ENCODE measurements at regions not wholly inside any gene's neighbourhood (a gene's known extent, or its start where the extent isn't known, plus 50 kb on each side); places are given as distances from the start of the nearest gene placed in this dataset.

DNA sequence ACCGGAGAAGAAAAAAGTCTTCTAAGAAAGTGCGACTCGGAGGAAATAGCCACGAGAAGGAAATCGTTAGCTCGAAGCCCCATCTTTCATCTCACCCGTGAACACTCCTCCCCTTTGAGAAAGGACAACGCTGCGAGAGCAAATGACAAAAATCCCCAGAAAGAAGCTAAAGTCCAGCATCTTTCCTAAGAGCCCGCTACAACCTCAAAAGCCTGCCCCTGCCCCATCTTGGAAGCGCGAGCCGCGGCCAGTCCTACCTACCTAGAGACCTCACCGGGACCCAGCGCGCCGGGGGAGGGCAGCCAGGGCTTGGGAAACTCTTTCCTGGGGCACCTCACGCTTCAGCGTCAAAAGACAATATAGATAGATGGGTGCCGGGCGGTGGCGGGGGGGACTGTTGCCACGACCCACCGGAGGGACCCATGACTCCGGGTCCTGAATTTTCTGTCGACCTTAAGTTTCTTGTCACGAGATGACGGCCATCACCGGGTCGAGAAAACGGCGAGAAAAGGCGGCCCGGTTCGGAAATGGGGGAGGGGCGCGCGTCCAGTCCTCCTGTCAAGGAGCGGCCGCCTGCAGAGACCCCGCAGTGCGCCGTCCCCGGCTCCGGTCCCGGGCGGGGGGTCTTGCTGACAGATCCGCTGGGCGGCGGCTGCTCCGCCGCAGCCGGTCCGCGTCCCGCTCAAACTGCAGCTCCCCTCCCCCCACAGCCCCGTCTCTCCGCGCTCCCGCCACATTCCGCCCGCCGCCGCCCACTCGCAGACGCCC is 65.9 kb downstream of the KCNRG start:
- Histone ChIP-seq H3K36me3 (ENCODE audit: insufficient read depth, low read depth, low read length) (no peaks in the 10 kb centered on the region), H3K27me3 (ENCODE audit: insufficient read depth, low read length) (peaks cover 22% of the 10 kb centered on the region), H3K9ac (ENCODE audit: low read depth, low read length) (peak overlapping the region; percentile 88), H3K9me3 (ENCODE audit: insufficient read depth, low read depth, low read length) (no peaks in the 10 kb centered on the region), H3K27ac (ENCODE audit: low read length) (peak overlapping the region; percentile 55), H3K4me3 (ENCODE audit: low read length) (peak overlapping the region; percentile 86), H3K4me1 (ENCODE audit: insufficient read depth, low read length) (peaks cover 19% of the 10 kb centered on the region; the same call in 1 of the 2 replicates)

DNA sequence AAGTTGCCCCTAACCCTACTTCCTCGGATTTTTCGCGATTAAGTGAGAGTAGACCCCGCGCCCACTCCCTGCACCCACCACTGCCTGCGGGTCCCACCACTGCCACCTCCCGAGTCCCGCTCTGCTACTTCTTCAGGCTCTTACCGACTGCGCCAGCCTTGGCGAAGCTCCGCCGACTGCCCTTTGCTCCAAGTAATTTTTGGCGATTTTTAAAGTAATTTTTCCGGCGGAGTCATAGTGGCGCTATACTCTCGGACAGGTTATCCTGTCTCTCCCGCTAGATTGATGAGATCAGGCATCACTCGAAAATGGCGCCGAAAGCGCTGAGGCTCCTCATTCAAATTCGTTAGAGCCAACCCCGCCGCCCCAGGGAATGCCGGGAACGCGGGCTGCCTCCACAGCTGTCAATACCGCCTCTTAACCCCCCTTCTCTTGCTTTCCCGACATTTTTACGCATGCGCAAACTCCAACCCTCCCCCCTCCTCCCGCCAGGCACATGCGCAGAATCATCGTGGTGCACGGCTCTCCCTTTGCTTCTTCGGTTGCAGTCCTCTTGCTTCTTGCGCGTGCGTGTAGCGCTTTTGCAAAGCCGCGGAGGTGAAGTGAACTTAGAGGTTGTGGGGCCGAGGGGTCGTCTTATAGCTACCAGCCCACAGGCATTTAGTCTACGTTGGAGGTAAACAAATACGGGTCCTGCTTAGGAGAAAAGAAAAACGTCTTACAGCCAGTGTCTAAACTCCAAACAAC is 66.6 kb downstream of the KCNRG start:
- Histone ChIP-seq H3K4me3 (ENCODE audit: low read length) (peak overlapping the region; percentile 86), H3K36me3 (ENCODE audit: insufficient read depth, low read depth, low read length) (no peaks in the 10 kb centered on the region), H3K27ac (ENCODE audit: low read length) (peak overlapping the region; percentile 55), H3K4me1 (ENCODE audit: insufficient read depth, low read length) (peaks cover 19% of the 10 kb centered on the region; the same call in 1 of the 2 replicates), H3K9ac (ENCODE audit: low read depth, low read length) (peak overlapping the region; percentile 88), H3K27me3 (ENCODE audit: insufficient read depth, low read length) (peaks cover 22% of the 10 kb centered on the region), H3K9me3 (ENCODE audit: insufficient read depth, low read depth, low read length) (no peaks in the 10 kb centered on the region)

DNA sequence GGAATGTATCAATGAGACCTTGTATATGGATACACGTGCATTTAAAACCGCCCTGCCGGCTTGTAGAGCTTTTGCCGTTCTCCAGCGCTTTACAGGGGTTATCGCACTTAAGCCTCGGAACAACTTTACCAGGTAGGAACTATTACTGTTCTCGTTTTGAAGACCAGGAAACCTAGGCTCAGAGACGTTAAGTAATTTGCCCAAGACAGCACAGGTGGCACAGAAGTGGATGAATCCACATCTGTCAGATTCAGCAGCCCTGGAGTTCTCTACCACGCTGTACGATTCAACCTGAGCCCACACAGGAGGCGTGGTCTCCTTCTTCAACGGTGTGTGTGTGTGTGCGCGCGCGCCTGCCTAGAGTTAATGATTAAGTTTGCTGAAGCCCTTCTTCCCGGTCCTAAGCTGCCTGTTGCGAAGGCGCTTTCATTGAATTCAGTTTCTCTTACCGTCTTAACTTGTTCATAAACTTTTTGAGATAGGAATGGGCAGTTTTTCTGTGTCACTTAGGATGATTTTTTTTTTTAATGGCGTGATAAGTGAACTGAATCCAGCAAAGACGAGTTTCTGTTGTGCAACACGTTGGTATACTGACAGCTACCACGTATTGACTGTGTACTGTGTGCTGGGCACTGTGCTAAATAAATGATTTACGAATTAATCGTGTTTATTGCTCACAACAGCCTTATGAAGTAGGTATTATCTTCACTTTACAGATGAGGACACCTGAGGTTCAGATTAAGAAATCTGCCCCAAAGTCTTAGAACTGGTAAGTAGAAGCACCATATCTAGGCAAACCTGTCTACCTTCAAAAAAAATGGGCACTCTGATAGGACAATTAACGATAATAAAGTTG is 67.4 kb downstream of the KCNRG start:
- Histone ChIP-seq H3K27ac (ENCODE audit: low read length) (no peak overlapping the region), H3K36me3 (ENCODE audit: insufficient read depth, low read depth, low read length) (no peaks in the 10 kb centered on the region), H3K9ac (ENCODE audit: low read depth, low read length) (peak overlapping the region; percentile 75; the same call in 1 of the 2 replicates), H3K27me3 (ENCODE audit: insufficient read depth, low read length) (peaks cover 22% of the 10 kb centered on the region), H3K4me1 (ENCODE audit: insufficient read depth, low read length) (peaks cover 19% of the 10 kb centered on the region; the same call in 1 of the 2 replicates), H3K4me3 (ENCODE audit: low read length) (peak overlapping the region; percentile 86), H3K9me3 (ENCODE audit: insufficient read depth, low read depth, low read length) (no peaks in the 10 kb centered on the region)

DNA sequence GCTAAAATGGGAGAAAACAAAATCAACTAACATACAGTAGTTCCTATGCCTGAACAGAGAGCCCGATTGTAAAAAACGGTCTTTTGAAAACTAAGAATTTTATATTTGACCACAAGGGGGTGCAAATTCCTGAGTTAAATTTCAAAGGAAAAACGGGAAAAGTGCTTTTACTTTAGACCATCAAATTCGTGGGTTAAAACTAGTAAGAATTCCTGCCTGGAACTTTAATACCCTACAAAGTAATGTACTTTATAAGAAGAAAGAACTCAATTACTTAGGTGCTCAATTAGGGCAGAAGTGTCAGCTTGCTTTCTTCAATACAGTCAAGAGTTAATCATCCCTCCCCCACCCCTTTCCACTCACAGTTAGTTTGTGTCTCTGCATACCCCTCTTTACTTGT is 69.8 kb downstream of the KCNRG start:
- H3K36me3 ChIP-seq (ENCODE audit: insufficient read depth, low read depth, low read length) = no peaks in the 10 kb centered on the region
- H3K4me3 ChIP-seq (ENCODE audit: low read length) = peak overlapping the region; percentile 9; the same call in 1 of the 2 replicates
- H3K9ac ChIP-seq (ENCODE audit: low read depth, low read length) = no peak overlapping the region
- no peaks in the 10 kb centered on the region for H3K9me3 ChIP-seq (ENCODE audit: insufficient read depth, low read depth, low read length)
- no peak overlapping the region for H3K27ac ChIP-seq (ENCODE audit: low read length)
- peaks cover 6% of the 10 kb centered on the region; the same call in 1 of the 2 replicates for H3K27me3 ChIP-seq (ENCODE audit: insufficient read depth, low read length)
- H3K4me1 ChIP-seq (ENCODE audit: insufficient read depth, low read length) = no peaks in the 10 kb centered on the region

DNA sequence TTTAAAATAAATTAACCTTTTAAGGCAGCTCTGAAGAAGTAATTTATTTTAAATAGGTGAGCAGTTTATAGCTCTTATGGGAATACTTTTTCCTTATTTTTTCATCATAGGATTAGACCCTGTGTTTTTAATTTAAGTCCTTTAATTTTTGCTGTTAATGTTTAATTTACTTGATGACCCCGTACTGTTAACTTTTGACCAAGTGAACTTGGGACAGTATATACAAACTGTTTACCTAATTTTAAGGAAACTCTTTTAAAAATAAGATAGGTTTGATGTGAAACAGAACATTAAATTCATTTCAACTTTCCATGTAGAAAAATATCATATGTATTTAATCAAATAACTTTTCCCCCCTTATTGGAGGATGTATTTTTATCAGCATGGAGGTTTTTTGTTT is 74.4 kb downstream of the KCNRG start:
- Histone ChIP-seq H3K27ac (ENCODE audit: low read length) (no peak overlapping the region), H3K4me1 (ENCODE audit: insufficient read depth, low read length) (no peaks in the 10 kb centered on the region), H3K27me3 (ENCODE audit: insufficient read depth, low read length) (no peaks in the 10 kb centered on the region), H3K4me3 (ENCODE audit: low read length) (no peak overlapping the region), H3K9me3 (ENCODE audit: insufficient read depth, low read depth, low read length) (no peaks in the 10 kb centered on the region), H3K9ac (ENCODE audit: low read depth, low read length) (no peak overlapping the region), H3K36me3 (ENCODE audit: insufficient read depth, low read depth, low read length) (no peaks in the 10 kb centered on the region)

DNA sequence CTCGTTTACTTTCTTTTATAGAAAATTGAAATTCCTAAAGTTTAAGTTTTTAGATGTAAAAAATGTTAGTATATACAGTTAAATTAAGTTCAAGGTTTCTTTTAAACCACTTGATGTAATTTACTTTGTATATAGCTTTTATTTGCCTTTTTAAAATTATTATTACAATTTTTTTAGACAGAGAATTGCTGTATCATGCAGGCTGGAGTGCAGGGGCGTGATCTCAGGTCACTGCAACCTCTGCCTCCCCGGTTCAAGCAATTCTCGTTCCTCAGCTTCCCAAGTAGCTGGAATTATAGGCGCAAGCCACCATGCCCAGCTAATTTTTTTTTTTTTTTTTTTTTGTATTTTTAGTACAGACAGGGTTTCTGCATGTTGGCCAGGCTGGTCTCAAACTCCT is 75.0 kb downstream of the KCNRG start:
- H3K9me3 ChIP-seq (ENCODE audit: insufficient read depth, low read depth, low read length) = no peaks in the 10 kb centered on the region
- no peaks in the 10 kb centered on the region for H3K27me3 ChIP-seq (ENCODE audit: insufficient read depth, low read length)
- no peaks in the 10 kb centered on the region for H3K36me3 ChIP-seq (ENCODE audit: insufficient read depth, low read depth, low read length)
- no peak overlapping the region for H3K27ac ChIP-seq (ENCODE audit: low read length)
- H3K4me3 ChIP-seq (ENCODE audit: low read length) = no peak overlapping the region
- no peak overlapping the region for H3K9ac ChIP-seq (ENCODE audit: low read depth, low read length)
- no peaks in the 10 kb centered on the region for H3K4me1 ChIP-seq (ENCODE audit: insufficient read depth, low read length)

DNA sequence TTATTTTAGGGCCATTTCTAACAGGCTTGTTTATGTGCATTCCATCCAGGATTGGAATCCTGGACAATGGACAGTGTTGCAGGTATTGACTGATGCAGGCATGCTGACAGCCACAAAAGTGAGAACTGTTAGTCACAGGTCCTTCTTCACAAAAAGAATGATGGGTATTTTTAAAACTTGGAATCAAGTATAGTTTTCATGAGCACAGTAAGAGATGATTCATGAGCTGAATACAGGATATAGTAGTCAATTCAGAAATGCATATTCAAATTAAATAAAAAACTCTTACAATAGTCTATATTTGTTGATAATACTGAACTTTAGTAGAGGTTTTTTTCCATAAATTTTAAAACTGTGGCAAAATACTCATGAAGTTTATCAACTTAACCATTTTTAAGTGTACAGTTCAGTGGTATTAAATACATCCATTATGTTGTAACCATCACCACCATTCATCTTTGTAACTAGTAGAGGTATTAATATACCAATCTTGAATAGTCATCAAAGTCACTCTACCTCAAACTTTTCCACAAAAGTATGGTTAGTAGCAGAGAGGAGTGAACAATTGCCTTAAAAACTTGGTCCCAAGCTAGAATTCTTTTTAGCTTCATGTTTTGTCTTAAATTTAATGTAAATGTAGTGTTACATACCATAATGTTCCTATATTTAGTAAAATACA is 79.5 kb downstream of the KCNRG start:
- no peaks in the 10 kb centered on the region for H3K4me1 ChIP-seq (ENCODE audit: insufficient read depth, low read length)
- H3K4me3 ChIP-seq (ENCODE audit: low read length) = no peak overlapping the region
- H3K36me3 ChIP-seq (ENCODE audit: insufficient read depth, low read depth, low read length) = peaks cover 7% of the 10 kb centered on the region; the same call in 1 of the 2 replicates
- no peak overlapping the region for H3K27ac ChIP-seq (ENCODE audit: low read length)
- no peaks in the 10 kb centered on the region for H3K27me3 ChIP-seq (ENCODE audit: insufficient read depth, low read length)
- H3K9ac ChIP-seq (ENCODE audit: low read depth, low read length) = no peak overlapping the region
- H3K9me3 ChIP-seq (ENCODE audit: insufficient read depth, low read depth, low read length) = peaks cover 14% of the 10 kb centered on the region

DNA sequence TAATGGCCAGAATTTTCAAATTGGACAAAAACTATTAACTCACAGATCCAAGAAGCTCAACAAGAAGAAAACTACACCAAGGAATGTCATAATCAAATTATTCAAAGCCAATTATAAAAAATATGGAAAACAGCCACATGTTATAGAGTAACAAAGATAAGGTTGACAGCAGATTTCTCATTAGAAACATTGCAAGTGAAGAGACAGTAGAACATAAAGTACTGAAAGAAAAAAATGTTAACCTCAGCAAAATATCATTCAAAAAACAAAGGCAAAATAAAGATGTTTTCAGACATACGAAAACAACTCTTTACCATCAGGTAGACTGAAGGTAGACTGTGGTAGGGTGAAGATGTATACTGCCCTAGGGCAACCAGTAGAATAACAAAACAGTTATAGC is 83.4 kb downstream of the KCNRG start:
- H3K9me3 ChIP-seq (ENCODE audit: insufficient read depth, low read depth, low read length) = peaks cover 14% of the 10 kb centered on the region
- peaks cover 7% of the 10 kb centered on the region; the same call in 1 of the 2 replicates for H3K36me3 ChIP-seq (ENCODE audit: insufficient read depth, low read depth, low read length)
- no peaks in the 10 kb centered on the region for H3K4me1 ChIP-seq (ENCODE audit: insufficient read depth, low read length)
- no peaks in the 10 kb centered on the region for H3K27me3 ChIP-seq (ENCODE audit: insufficient read depth, low read length)
- H3K4me3 ChIP-seq (ENCODE audit: low read length) = no peak overlapping the region
- no peak overlapping the region for H3K27ac ChIP-seq (ENCODE audit: low read length)
- H3K9ac ChIP-seq (ENCODE audit: low read depth, low read length) = no peak overlapping the region

DNA sequence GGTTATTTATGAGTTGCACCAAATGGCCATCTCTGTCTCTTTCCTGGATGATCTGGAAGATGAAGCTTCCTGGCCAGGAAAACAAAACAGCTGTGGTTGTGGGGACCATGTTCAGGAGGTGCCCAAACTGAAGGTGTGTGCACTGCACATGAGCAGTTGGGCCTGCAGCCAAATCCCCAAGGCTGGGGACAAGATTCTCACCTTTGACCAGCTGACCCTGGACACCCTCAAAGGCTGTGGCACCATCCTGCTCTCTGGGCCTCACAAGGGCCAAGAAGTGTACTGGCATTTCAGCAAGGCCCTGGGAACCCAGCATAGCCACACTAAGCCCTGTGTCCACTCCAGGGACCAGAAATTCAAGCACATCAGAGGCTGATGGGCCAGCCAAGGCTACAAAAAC is 84.2 kb downstream of the KCNRG start:
- no peak overlapping the region for H3K27ac ChIP-seq (ENCODE audit: low read length)
- 0 out of 2 replicates have a peak, but pooled peaks cover 4% of the 10 kb centered on the region for H3K4me1 ChIP-seq (ENCODE audit: insufficient read depth, low read length)
- no peak overlapping the region for H3K4me3 ChIP-seq (ENCODE audit: low read length)
- peaks cover 7% of the 10 kb centered on the region; the same call in 1 of the 2 replicates for H3K36me3 ChIP-seq (ENCODE audit: insufficient read depth, low read depth, low read length)
- H3K9ac ChIP-seq (ENCODE audit: low read depth, low read length) = no peak overlapping the region
- peaks cover 14% of the 10 kb centered on the region for H3K9me3 ChIP-seq (ENCODE audit: insufficient read depth, low read depth, low read length)
- H3K27me3 ChIP-seq (ENCODE audit: insufficient read depth, low read length) = no peaks in the 10 kb centered on the region

DNA sequence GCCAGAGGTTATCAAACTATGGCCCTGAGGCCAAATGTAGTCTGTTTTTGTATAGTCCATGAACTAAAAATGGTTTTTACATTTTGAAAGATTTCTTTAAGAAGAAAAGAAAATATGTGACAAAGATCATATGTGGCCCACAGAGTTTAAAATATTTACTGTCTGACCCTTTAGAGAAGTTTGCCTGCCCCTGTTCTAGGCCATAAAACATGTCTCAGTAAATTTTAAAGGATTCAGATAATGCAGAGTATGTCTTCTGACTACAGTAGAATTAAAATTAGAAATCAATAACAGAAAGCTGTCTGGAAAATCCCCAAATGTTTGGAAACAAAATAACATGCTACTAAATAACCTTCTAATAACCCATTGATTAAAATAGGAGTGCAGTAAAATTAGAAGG is 86.3 kb downstream of the KCNRG start:
- Histone ChIP-seq H3K27ac (ENCODE audit: low read length) (no peak overlapping the region), H3K27me3 (ENCODE audit: insufficient read depth, low read length) (no peaks in the 10 kb centered on the region), H3K4me3 (ENCODE audit: low read length) (no peak overlapping the region), H3K36me3 (ENCODE audit: insufficient read depth, low read depth, low read length) (peaks cover 7% of the 10 kb centered on the region; the same call in 1 of the 2 replicates), H3K9me3 (ENCODE audit: insufficient read depth, low read depth, low read length) (peaks cover 14% of the 10 kb centered on the region), H3K4me1 (ENCODE audit: insufficient read depth, low read length) (peaks cover 13% of the 10 kb centered on the region; the same call in 1 of the 2 replicates), H3K9ac (ENCODE audit: low read depth, low read length) (no peak overlapping the region)

DNA sequence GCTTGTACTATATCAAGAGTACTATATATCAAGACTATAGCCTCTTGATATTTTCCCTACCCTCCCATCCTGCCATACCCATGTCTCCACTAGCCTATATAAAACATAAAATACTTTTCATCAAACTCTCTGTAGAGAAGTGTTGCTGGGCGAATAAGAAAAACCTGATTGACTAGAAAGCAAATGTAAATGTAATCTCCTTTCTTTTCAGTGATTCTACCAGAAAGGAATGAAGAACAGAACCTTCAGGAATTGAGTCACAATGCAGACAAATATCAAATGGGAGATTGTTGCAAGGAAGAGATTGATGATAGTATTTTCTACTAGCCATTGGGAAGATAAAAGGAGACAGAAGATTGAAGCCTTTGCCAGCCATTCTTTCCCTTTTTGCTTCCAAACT is 89.2 kb downstream of the KCNRG start:
- Histone ChIP-seq H3K27me3 (ENCODE audit: insufficient read depth, low read length) (no peaks in the 10 kb centered on the region), H3K9ac (ENCODE audit: low read depth, low read length) (no peak overlapping the region), H3K36me3 (ENCODE audit: insufficient read depth, low read depth, low read length) (no peaks in the 10 kb centered on the region), H3K9me3 (ENCODE audit: insufficient read depth, low read depth, low read length) (no peaks in the 10 kb centered on the region), H3K4me1 (ENCODE audit: insufficient read depth, low read length) (peaks cover 24% of the 10 kb centered on the region), H3K4me3 (ENCODE audit: low read length) (no peak overlapping the region), H3K27ac (ENCODE audit: low read length) (no peak overlapping the region)

Measured in iPS-20b (cell line).